GM21528 (cell line): ENCODE measurements at regions not wholly inside any gene's neighbourhood (a gene's known extent, or its start where the extent isn't known, plus 50 kb on each side); places are given as distances from the start of the nearest gene placed in this dataset.

ENCODE experiments used
- ATAC-seq: cut with Tn5 transposase; IDR thresholded peaks from one replicate; pipeline ENCODE4 v1.9.1; 2021; ENCODE audit warnings: mild to moderate bottlenecking, moderate library complexity; ENCODE audit not compliant: unreplicated experiment, low FRiP score

DNA sequence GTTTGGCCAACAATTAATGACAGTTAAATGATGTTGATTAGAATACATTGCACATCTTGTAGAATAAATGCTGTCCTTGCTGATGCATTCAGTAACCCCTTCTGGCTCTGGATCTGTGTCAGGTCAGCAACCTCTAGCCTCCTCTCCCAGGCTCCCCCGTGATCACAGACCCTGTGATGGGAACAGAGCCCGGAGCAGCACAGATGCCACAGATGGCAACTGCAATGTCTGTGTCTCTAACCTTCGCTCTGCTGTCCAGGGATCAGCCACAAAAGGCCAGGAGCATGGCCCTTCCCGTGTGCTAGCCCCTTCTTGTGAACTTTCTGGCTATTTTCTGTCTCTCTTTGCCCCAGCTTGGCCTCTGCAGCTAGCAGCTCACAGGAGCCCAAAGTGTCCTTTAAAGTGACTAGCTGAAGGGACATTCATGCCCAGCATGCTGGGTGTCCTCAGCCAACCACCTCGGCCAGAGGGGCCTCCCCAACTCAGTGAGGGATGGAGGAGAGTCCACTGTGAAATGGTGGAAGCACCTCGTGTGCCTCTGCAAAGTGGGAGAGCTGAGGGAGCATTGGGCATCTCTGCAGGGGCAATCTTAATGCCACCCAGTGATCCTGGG is 167.0 kb upstream of the TCERG1L start:
- ATAC-seq, result no peak

DNA sequence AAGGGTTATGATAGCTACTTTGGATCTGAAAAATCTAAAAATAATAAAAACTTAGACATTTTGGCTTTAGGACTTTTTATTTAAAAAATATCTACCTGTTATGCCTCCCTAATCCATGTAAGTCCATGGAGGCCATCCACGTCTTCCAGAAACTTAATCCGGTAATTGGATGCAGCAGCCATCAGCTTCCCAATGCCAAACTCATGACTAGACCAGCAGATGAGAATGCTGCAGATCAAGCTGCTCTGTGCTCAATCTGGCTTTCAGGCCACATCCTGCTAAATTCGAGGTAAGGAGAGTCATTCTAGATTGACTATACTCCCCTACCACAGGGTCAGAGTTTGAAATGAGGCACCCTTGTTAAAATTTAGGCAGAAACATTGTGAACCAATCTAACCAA is 168.5 kb upstream of the TCERG1L start:
- no peak for ATAC-seq

DNA sequence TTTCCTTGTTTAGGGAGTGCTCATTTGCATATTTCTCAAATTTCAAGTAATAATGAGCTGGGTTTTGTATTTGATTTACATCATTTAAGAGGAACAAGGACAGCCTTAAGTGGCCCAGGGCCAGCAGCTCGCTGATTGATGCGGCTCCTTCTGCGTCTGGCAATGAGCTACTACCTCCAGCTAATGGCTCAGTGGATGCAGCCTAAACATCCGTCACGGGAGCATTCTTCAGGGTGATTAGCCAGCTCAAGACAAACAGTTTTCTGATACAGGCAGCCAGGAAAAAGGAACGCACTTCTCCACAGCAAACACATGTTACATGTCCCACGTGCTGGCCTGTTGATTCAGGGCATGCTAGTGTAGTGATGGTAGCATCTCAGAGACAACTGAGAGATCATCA is 169.3 kb upstream of the TCERG1L start:
- no peak for ATAC-seq

- ATAC-seq, result no peak
Observed at GRCh38 chr10:131485732-131486131, 174.2 kb upstream of the TCERG1L start.

GRCh38 chr10:131487822-131488221 is 176.3 kb upstream of the TCERG1L start:
- no peak for ATAC-seq

- no peak for ATAC-seq
Observed at GRCh38 chr10:131490991-131491594, 179.6 kb upstream of the TCERG1L start.

GRCh38 chr10:131492211-131492857 is 180.8 kb upstream of the TCERG1L start:
- no peak for ATAC-seq

DNA sequence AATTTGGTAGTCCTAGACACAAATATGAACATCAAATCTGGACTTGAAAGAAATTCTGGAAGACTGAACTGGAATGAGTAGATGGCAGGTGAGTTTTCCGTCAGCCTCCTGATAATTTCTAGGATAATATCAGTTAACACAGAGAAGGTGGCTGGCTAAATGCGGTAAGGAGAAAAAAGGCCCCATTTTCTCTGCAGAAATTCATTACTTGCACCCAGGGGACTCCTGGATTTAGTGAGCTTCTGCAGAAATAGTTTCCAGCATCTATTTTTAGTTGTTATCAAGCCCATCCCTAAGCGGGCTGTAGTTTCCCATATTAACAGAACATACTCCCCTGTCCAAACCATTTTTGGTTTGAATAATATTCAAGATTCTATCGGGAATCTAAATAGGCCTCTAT is 181.9 kb upstream of the TCERG1L start:
- no peak for ATAC-seq

- ATAC-seq, result no peak
Observed at GRCh38 chr10:131494451-131494850, 182.9 kb upstream of the TCERG1L start.

DNA sequence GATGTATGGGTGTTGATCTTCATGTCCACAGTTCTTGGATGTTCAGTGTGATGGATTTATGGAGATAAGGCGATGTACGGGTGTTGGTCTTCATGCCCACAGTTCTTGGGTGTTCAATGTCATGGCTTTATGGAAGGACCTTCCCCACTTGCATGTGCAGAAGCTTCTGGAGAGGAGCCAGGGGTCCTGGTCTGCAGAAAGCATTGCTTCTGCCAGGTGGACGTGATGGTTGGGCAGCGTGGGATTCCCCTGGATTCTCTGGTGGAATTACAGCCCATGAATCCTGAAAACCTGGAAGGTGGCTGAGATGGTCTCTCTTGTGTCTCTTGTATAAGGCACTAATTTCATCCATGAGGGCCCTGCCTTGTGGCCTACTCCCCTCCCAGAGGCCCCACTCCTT is 183.7 kb upstream of the TCERG1L start:
- ATAC-seq, result no peak

DNA sequence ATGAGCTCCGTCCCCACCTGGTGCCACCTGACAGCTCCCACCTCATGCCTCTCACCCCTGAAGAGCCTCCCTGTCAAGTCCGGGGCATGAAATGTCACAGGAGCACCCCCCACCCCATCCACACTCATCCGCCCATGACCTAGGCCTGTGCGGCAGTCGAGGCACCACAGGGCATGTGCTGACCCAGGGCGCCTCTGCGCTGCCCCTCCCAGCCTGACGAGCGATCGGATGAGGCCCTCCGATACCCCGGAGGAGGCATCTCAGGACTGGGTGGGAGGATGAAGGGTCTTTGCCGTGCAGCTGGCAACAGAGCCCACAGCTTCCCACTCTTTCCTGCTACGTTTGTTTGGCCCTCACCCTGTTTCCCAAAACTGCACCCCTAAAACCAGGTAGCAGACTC is 184.4 kb upstream of the TCERG1L start:
- ATAC-seq, result no peak

DNA sequence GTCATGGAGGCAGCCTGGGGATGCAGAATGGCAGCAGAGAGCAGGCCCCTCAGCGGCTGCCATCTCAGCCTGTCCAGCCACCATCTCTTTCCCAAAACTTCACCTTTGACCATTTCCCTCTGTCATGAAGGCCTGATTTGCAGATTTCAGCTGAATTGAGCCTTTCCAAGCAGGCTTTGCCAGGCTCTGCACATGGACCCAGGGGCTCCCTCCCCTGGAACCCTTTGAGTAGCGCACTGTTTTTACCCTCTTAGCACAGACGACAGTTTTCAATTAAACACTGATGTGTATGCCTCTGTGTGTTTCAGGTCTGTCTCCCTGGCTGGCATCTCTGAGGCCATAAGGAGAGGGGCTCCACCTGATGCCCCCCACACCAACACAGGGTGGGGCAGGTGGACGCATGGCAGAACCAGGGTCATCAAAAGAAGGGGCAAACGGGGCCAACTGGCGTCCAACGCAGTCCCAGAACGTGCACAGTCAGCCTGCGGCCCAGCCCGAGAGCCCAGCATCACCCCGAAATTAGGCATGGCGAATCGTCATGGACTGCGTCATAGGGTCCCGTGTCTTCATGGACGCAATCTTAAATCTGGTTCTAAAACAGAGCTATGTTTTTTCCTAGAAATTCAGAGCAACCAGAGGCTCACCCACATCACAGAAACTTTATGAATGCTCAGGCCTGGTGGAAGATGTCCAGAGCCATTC is 185.0 kb upstream of the TCERG1L start:
- ATAC-seq, result no peak

GRCh38 chr10:131499566-131499965 is 188.0 kb upstream of the TCERG1L start:
- ATAC-seq, result no peak

GRCh38 chr10:131500181-131500580 is 188.7 kb upstream of the TCERG1L start:
- no peak for ATAC-seq

DNA sequence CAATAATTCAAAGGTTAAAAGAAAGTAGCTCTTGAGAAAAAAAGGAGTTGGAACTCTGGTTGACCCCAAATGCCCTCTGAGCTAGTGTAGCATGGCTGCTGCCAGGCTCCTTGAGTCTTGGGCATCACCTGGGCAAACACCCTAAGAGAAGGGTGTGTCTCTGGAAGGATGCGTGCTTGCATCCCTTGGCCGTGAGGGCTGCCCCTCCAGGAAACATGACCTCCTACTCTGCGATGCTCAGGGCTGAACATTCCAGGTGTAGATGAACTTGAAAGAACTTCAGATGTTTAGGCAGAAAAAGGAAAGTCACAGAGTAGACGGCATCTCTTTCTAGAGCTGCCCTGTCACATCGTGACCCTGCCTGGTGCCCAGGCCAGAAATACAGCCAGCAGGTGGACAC is 189.4 kb upstream of the TCERG1L start:
- ATAC-seq, result no peak

DNA sequence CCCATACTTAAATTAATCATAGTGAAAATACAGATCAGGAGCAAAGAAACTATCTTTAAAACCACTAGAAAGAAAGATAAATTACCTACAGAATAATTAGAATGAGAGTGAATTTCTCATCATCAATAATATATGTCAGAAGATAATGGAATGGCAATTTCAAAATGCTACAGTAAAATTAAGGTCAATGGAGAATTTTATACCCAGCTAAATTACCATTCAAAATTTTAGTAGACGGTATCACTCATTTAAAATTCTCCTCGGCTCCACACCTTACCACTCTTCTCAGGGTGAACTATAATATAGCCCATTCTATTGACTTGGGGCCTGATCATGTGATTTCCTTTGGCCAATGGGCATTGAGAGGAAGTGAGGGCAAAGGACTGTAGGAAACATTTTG is 192.5 kb upstream of the TCERG1L start:
- no peak for ATAC-seq

- no peak for ATAC-seq
Observed at GRCh38 chr10:131511391-131511790, 199.9 kb upstream of the TCERG1L start.

DNA sequence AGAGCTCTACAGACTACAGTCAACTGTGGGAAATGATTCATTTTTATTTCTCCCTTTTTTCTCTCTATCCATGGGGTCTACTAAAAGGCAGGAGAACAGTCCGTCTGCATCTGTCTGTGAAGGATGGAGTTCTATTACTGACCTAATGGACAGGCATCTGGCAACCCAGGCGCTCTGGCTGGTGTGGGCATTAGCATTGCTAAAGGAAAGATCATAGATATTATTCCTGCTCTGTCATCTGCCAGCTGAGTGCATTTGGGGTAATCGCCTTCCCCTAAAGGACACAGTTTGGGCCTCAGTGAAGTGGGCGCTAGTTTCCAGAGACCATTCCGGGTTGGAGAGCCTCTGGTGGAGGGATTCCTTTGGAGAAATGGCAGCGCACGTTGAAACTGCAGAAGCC is 201.3 kb upstream of the TCERG1L start:
- no peak for ATAC-seq

DNA sequence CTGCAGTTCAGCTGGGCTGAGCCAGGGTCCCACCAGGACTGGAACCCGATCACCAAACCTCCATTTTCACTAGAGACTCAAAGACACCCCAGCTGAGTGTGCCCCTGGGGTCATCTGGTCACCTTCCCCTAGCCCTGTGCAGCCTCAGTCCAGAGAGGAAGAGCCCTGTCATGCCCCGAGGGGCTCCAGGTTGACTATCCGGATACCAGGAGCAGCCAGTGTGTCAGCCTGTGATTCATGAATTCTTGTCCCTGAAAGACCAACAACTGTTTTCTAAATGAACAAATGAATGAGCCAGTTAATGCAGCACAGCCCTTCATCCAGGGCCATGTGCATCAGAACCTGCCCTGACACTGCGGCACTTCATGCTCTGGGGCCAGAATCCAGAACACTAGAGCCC is 201.9 kb upstream of the TCERG1L start:
- no peak for ATAC-seq

GRCh38 chr10:131513901-131514300 is 202.4 kb upstream of the TCERG1L start:
- ATAC-seq, result no peak

- ATAC-seq, result no peak
Observed at GRCh38 chr10:131514454-131514853, 202.9 kb upstream of the TCERG1L start.

- ATAC-seq, result no peak
Observed at GRCh38 chr10:131516285-131516684, 204.8 kb upstream of the TCERG1L start.
